ENCODE measurements at regions not wholly inside any gene's neighbourhood (a gene's known extent, or its start where the extent isn't known, plus 50 kb on each side); places are given as distances from the start of the nearest gene placed in this dataset.

GRCh38 chr7:112554591-112554990 is 73.8 kb downstream of the LSMEM1 start:
- in situ Hi-C loops (cut with HindIII; ENCODE audit: low pct_unique_long_range_greater_than_20kb, low sequenced_read_pairs) (no loop called here), intact Hi-C loops (cut with micrococcal nuclease; ENCODE audit: unreplicated experiment) (loop anchor here (5.0 kb wide), 2 partner anchors 343 to 868 kb away; no protein-coding TSS in a partner anchor)
- Histone ChIP-seq H3K27me3 (ENCODE audit: control insufficient read depth, insufficient read depth, low read length) (no peaks in the 10 kb centered on the region), H3K27ac (ENCODE audit: low read length) (no peak overlapping the region), H3K4me1 (ENCODE audit: control insufficient read depth, insufficient read depth, low read length) (no peaks in the 10 kb centered on the region), H3K36me3 (ENCODE audit: control insufficient read depth, insufficient read depth, low read length) (no peaks in the 10 kb centered on the region), H3K4me3 (ENCODE audit: low read depth in 2 of 2, low read length in 2 of 2) (no peak overlapping the region), H3K9me3 (ENCODE audit: control insufficient read depth, insufficient read depth, low read depth, low read length) (no peaks in the 10 kb centered on the region)
- TF ChIP-seq POLR2AphosphoS5 (IDR thresholded peaks at IDR 0.05; ENCODE audit: low read depth, low read length) (no peak), SIN3A (IDR thresholded peaks at IDR 0.05; ENCODE audit: borderline replicate concordance, insufficient read depth, low read depth, low read length) (no peak)
- TF ChIP-seq, protein P1, sequence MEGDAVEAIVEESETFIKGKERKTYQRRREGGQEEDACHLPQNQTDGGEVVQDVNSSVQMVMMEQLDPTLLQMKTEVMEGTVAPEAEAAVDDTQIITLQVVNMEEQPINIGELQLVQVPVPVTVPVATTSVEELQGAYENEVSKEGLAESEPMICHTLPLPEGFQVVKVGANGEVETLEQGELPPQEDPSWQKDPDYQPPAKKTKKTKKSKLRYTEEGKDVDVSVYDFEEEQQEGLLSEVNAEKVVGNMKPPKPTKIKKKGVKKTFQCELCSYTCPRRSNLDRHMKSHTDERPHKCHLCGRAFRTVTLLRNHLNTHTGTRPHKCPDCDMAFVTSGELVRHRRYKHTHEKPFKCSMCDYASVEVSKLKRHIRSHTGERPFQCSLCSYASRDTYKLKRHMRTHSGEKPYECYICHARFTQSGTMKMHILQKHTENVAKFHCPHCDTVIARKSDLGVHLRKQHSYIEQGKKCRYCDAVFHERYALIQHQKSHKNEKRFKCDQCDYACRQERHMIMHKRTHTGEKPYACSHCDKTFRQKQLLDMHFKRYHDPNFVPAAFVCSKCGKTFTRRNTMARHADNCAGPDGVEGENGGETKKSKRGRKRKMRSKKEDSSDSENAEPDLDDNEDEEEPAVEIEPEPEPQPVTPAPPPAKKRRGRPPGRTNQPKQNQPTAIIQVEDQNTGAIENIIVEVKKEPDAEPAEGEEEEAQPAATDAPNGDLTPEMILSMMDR (IDR thresholded peaks at IDR 0.05) = peak; percentile 8; the same call in 1 of the 2 replicates
- TF ChIP-seq, protein P2, sequence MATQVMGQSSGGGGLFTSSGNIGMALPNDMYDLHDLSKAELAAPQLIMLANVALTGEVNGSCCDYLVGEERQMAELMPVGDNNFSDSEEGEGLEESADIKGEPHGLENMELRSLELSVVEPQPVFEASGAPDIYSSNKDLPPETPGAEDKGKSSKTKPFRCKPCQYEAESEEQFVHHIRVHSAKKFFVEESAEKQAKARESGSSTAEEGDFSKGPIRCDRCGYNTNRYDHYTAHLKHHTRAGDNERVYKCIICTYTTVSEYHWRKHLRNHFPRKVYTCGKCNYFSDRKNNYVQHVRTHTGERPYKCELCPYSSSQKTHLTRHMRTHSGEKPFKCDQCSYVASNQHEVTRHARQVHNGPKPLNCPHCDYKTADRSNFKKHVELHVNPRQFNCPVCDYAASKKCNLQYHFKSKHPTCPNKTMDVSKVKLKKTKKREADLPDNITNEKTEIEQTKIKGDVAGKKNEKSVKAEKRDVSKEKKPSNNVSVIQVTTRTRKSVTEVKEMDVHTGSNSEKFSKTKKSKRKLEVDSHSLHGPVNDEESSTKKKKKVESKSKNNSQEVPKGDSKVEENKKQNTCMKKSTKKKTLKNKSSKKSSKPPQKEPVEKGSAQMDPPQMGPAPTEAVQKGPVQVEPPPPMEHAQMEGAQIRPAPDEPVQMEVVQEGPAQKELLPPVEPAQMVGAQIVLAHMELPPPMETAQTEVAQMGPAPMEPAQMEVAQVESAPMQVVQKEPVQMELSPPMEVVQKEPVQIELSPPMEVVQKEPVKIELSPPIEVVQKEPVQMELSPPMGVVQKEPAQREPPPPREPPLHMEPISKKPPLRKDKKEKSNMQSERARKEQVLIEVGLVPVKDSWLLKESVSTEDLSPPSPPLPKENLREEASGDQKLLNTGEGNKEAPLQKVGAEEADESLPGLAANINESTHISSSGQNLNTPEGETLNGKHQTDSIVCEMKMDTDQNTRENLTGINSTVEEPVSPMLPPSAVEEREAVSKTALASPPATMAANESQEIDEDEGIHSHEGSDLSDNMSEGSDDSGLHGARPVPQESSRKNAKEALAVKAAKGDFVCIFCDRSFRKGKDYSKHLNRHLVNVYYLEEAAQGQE (IDR thresholded peaks at IDR 0.05; ENCODE audit: insufficient read depth in 1 of 2, low read depth in 2 of 2, low read length in 1 of 2) = no peak
- BruUV-seq (replicated peaks) = no TSS peak
- ChIA-PET CTCF (no interaction called here), POLR2A (no interaction called here)
- no peak for DNase-seq (ENCODE audit: low read depth, low spot score)
- no peak for ATAC-seq

- ATAC-seq = no peak
- CTCF ChIA-PET = no interaction called here
Observed at GRCh38 chr7:112556633-112557032, 75.8 kb downstream of the LSMEM1 start.

More at GRCh38 chr7:112556633-112557032, 75.8 kb downstream of the LSMEM1 start:
- in situ Hi-C loops (cut with HindIII; ENCODE audit: low pct_unique_long_range_greater_than_20kb, low sequenced_read_pairs) = no loop called here
- Histone ChIP-seq H3K4me1 (ENCODE audit: control insufficient read depth, insufficient read depth, low read length) (no peaks in the 10 kb centered on the region), H3K36me3 (ENCODE audit: control insufficient read depth, insufficient read depth, low read length) (no peaks in the 10 kb centered on the region), H3K27ac (ENCODE audit: low read length) (no peak overlapping the region), H3K4me3 (ENCODE audit: low read depth in 2 of 2, low read length in 2 of 2) (no peak overlapping the region), H3K9me3 (ENCODE audit: control insufficient read depth, insufficient read depth, low read depth, low read length) (no peaks in the 10 kb centered on the region), H3K27me3 (ENCODE audit: control insufficient read depth, insufficient read depth, low read length) (no peaks in the 10 kb centered on the region)
- intact Hi-C loops (cut with micrococcal nuclease; ENCODE audit: unreplicated experiment) = no loop called here
- no TSS peak for BruUV-seq (replicated peaks)
- POLR2A ChIA-PET = no interaction called here
- TF ChIP-seq, protein P2 (IDR thresholded peaks at IDR 0.05; ENCODE audit: insufficient read depth in 1 of 2, low read depth in 2 of 2, low read length in 1 of 2) = no peak
- TF ChIP-seq, protein P1 (IDR thresholded peaks at IDR 0.05) = no peak
- DNase-seq (ENCODE audit: low read depth, low spot score) = no peak

Measured in Panc1 (cell line).